Bronchial epithelial cell (primary cell): ENCODE measurements at regions not wholly inside any gene's neighbourhood (a gene's known extent, or its start where the extent isn't known, plus 50 kb on each side); places are given as distances from the start of the nearest gene placed in this dataset.

Experiments
- DNase-seq: peaks from one replicate; pipeline ENCODE4 v3.0.0-alpha.2; 2010; ENCODE audit warnings: low read depth
- FAIRE-seq: peaks from 2 replicates; lab custom pipeline; 2011; peaks lifted over from hg19 to GRCh38; lab: Jason Lieb, UNC
- H3K27me3 ChIP-seq: 2 replicates; pipeline ENCODE4 v1.5.1; 2011; ENCODE audit warnings: low read length; ENCODE audit not compliant: control insufficient read depth, insufficient read depth
- H3K36me3 ChIP-seq: 2 replicates; pipeline ENCODE4 v1.5.1; 2011; ENCODE audit warnings: low read length; ENCODE audit not compliant: control insufficient read depth, insufficient read depth
- H3K4me3 ChIP-seq: 2 replicates; pipeline ENCODE4 v1.5.1; 2011; ENCODE audit warnings: mild to moderate bottlenecking, low read depth, low read length, control low read depth
- TF ChIP-seq, protein P1 (sequence below): IDR thresholded peaks from 2 replicates; pipeline ENCODE4 v1.5.1; 2011; ENCODE audit warnings: mild to moderate bottlenecking, moderate library complexity, low read length, control low read depth, inconsistent platforms; ENCODE audit not compliant: insufficient read depth, severe bottlenecking

DNA sequence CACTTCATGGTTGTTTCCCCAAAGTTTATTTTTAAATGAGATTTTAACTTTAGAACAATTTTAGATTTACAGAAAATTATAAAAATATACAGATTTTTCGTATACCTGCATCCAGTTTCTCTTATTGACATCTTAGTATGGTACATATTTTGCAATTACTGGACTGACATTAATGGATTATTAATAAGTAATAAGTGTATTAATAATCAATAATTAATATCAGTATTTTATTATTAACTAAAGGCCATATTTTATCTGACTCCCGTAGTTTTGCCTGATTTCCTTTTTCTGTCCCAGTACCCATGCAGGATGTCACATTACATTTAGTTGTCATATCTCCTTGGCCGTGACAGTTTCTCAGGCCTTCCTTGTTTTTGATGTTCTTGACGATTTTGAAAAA lies 307.0 kb downstream of the C6orf118 start:
- no peak for FAIRE-seq

GRCh38 chr6:165001502-165002157 lies 307.8 kb downstream of the C6orf118 start:
- Histone ChIP-seq H3K27me3 (no peaks in the 10 kb centered on the region), H3K4me3 (no peak overlapping the region), H3K36me3 (no peaks in the 10 kb centered on the region)
- DNase-seq (no peak), FAIRE-seq (no peak)
- TF ChIP-seq, protein P1, sequence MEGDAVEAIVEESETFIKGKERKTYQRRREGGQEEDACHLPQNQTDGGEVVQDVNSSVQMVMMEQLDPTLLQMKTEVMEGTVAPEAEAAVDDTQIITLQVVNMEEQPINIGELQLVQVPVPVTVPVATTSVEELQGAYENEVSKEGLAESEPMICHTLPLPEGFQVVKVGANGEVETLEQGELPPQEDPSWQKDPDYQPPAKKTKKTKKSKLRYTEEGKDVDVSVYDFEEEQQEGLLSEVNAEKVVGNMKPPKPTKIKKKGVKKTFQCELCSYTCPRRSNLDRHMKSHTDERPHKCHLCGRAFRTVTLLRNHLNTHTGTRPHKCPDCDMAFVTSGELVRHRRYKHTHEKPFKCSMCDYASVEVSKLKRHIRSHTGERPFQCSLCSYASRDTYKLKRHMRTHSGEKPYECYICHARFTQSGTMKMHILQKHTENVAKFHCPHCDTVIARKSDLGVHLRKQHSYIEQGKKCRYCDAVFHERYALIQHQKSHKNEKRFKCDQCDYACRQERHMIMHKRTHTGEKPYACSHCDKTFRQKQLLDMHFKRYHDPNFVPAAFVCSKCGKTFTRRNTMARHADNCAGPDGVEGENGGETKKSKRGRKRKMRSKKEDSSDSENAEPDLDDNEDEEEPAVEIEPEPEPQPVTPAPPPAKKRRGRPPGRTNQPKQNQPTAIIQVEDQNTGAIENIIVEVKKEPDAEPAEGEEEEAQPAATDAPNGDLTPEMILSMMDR, result no peak

More for the DNA sequence above, 307.0 kb downstream of the C6orf118 start:
- no peak for DNase-seq
- TF ChIP-seq, protein P1, result no peak
- Histone ChIP-seq H3K4me3 (no peak overlapping the region), H3K27me3 (no peaks in the 10 kb centered on the region), H3K36me3 (no peaks in the 10 kb centered on the region)

DNA sequence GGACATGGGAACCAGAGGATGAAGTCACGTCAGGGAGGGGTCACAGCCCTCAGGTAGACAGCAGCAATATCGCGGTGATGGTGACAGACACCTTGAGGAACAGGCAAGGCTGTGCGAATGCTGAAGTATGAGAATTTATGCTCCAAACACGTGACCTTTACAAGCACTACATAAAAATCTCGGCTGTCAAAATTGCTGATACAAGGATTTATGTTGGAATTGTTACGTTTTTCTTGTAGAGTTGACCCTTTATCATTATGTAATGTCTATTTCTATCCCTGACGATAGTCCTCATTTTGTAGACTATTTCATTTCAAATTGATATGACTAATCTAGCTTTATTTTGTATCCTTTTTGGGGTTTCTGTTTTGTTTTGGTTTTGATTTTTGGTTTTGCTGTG lies 311.1 kb downstream of the C6orf118 start:
- FAIRE-seq, result no peak
- TF ChIP-seq, protein P1, result no peak
- no peak for DNase-seq
- no peaks in the 10 kb centered on the region for H3K36me3 ChIP-seq
- no peak overlapping the region for H3K4me3 ChIP-seq
- no peaks in the 10 kb centered on the region for H3K27me3 ChIP-seq

- no peaks in the 10 kb centered on the region for H3K27me3 ChIP-seq
- no peak for DNase-seq
- FAIRE-seq, result no peak
- no peaks in the 10 kb centered on the region for H3K36me3 ChIP-seq
- no peak overlapping the region for H3K4me3 ChIP-seq
- TF ChIP-seq, protein P1, result no peak
Observed at GRCh38 chr6:164996838-164997237, 312.6 kb downstream of the C6orf118 start.

GRCh38 chr6:164991573-164991972 lies 317.8 kb downstream of the C6orf118 start:
- TF ChIP-seq, protein P1, result no peak
- no peak for DNase-seq
- Histone ChIP-seq H3K36me3 (no peaks in the 10 kb centered on the region), H3K4me3 (no peak overlapping the region), H3K27me3 (no peaks in the 10 kb centered on the region)
- no peak for FAIRE-seq

DNA sequence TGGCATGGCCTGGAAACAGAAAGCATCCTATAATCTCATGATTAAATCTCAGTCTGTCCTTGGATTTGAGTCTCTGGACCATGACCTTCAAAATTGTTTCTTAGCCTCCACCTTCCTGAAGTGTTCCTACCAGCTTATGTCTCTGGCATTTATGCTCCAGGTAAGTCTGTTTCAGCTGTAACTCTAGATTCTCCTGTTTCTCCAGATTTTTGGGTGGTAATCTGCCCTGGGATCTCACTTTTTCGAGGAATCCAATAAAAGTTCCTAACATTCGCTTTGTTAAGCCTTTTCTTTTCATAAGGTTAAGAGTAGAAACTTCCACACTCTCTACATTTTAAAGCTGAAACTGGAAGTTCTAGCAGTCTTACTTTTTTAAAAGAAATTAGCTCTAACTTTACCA lies 318.5 kb downstream of the C6orf118 start:
- Histone ChIP-seq H3K4me3 (no peak overlapping the region), H3K36me3 (no peaks in the 10 kb centered on the region), H3K27me3 (no peaks in the 10 kb centered on the region)
- DNase-seq (no peak), FAIRE-seq (no peak)
- TF ChIP-seq, protein P1, result no peak
